WI38 (cell line): ENCODE measurements at regions not wholly inside any gene's neighbourhood (a gene's known extent, or its start where the extent isn't known, plus 50 kb on each side); places are given as distances from the start of the nearest gene placed in this dataset.
"Not testable (repeated sequence)": the region's sequence is repeated elsewhere in the genome, so short reads cannot be mapped to it uniquely, and the experiment has no call there.

ENCODE experiments used
- H3K4me3 ChIP-seq: 2 replicates; pipeline ENCODE4 v1.5.1; 2011; ENCODE audit warnings: low read depth, mild to moderate bottlenecking, control low read depth, low read length
- TF ChIP-seq, protein P1 (sequence below): IDR thresholded peaks from 2 replicates; pipeline ENCODE4 v1.5.1; 2012; ENCODE audit warnings: low read depth, mild to moderate bottlenecking, control low read depth, low read length

DNA sequence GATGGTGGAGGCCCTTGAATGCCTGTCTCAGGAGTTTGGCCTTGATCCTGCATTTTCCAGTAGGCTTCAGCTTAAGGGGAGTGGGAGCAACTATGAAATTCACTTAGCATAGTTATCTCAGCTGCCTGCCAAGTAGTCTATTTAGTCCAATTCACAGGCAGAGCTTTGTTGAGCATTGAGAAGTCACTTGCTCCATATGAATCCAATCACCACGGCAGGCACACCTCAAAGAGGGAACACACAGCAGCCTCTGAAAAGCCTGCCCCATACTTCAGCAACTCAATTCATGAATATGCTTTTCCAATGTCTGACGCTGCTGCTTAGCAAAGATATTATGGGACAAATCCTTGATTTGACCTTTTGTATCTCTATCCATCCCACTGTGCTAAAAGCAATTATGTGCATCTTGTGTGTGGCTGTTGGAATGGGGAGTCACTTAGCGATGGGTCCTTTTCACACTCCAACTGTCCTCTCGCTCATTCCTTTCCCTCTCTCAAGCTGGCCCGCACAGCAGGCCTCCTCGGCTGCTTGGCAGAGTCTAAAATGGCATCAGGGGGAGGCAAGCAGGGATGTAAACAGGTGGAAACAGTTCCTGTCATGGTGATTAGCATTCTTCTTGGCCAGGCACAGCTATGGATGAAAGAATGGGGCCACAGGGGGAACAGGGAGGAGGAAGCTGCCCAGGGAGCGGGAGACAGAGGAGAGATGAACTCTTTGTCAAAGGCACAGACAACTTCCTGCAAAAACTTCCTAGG lies 56.0 kb upstream of the LRPPRC start:
- no peak overlapping the region for H3K4me3 ChIP-seq
- TF ChIP-seq, protein P1, sequence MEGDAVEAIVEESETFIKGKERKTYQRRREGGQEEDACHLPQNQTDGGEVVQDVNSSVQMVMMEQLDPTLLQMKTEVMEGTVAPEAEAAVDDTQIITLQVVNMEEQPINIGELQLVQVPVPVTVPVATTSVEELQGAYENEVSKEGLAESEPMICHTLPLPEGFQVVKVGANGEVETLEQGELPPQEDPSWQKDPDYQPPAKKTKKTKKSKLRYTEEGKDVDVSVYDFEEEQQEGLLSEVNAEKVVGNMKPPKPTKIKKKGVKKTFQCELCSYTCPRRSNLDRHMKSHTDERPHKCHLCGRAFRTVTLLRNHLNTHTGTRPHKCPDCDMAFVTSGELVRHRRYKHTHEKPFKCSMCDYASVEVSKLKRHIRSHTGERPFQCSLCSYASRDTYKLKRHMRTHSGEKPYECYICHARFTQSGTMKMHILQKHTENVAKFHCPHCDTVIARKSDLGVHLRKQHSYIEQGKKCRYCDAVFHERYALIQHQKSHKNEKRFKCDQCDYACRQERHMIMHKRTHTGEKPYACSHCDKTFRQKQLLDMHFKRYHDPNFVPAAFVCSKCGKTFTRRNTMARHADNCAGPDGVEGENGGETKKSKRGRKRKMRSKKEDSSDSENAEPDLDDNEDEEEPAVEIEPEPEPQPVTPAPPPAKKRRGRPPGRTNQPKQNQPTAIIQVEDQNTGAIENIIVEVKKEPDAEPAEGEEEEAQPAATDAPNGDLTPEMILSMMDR = no peak

DNA sequence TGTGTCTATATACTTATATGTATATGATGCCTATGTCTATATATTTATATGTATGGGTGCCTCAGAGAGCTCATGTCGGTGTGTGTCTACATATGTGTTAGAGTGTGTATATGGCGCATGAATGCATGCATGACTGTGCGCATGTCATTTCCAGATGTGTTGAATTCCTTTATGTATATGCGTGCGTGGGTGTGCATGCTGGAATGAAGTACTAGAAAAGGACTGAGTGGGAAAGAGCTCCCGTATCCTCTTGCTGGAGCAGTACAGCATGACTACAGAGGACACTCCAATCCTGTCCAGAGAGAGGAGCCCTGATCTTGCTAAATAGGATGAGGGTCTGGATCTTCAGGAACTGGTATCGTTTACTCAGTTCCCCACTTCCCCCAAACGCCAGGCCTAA lies 56.8 kb upstream of the LRPPRC start:
- no peak overlapping the region for H3K4me3 ChIP-seq
- TF ChIP-seq, protein P1 = no peak

DNA sequence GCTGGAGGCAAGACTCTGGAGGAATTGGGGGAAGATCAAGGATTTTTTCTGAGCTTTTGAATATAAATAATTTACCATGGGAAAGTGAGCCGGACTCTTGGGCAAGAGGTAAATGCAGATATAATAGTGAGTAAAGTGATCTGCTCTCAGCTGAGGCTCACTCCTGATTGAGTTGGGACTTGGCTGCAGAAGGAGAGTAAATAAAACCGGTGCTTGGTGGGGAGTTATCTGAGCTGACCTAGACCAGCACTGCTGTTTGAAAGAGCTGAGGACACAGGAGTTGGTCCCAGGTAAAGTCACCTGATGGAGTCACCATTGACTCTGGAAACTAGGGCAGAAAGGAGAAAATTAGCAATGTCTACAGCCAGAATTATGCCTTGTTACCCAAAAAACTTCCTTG lies 57.3 kb upstream of the LRPPRC start:
- H3K4me3 ChIP-seq = no peak overlapping the region

DNA sequence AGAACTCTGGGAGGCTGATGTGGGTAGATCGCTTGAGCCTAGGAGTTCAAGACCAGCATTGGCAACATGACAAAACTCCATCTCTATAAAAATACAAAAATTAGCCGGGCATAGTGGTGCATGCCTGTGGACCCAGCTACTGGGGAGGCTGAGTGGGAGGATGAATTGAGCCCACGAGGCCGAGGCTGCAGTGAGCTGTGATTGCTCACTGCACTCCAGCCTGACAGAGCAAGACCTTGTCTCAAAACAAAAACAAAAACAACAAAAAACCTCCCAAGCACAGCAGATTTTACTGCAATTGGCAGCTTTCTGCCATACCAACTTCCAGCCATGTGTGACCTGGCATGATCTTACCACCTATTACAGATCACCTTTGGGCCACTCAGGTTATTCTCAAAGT lies 57.7 kb upstream of the LRPPRC start:
- no peak overlapping the region for H3K4me3 ChIP-seq
- TF ChIP-seq, protein P1 = no peak

More for the DNA sequence above, 57.3 kb upstream of the LRPPRC start:
- TF ChIP-seq, protein P1 = no peak

DNA sequence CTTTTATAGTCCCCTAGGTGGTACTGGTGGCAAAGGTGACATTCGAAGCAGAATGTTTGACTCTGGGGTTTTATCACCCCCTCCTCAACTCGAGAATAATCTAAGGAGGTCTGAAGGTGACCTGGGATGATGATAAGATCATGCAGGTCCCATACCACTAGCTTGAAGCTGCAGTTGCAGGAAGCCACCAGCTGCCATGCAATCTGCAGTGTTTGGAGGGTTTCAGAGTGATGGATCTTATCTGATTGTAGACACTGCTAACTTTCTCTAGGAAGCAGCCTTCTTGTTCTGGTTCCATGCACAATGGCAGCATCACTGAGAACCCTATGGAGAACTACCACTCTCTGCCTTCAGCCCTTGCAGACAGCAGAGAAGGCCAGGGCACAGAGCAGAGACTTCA lies 59.4 kb upstream of the LRPPRC start:
- TF ChIP-seq, protein P1 = no peak
- no peak overlapping the region for H3K4me3 ChIP-seq

DNA sequence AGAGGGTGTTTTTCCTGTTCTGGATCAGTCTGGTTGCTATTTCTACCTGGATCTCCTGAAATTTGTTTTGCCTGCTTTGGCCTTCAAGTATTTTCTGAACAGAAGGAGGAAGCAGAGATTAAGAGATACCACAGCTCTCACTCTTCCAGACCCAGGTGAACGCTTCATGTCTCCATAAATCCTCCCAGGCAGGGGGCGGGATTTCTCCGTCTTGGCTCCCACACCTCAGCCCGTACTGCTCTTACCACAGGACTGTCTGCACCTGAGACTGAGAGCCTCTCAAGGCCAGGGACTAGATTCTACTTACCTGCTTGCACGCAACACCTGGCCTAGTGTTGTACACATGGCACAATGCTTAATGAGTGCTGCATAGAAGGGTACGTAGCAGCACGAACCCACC lies 59.9 kb upstream of the LRPPRC start:
- H3K4me3 ChIP-seq = no peak overlapping the region
- TF ChIP-seq, protein P1 = no peak

DNA sequence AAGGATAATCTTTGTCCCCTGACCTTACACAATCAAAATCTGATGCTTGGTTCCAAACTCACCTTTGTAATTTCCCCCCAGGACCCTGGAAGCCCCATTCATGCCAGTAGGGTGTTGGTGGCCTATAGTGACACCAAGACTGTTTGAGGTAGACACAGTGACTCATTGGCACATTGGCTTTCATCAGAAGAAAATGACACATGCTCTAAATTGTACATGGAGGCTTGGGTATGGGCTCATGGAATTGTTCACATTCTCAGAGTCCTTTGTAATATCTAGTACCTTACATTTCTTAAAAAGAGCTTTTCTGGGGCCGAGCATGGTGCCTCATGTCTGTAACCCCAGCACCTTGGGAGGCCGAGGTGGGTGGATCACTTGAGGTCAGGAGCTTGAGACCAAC lies 61.2 kb upstream of the LRPPRC start:
- TF ChIP-seq, protein P1 = no peak
- no peak overlapping the region for H3K4me3 ChIP-seq

DNA sequence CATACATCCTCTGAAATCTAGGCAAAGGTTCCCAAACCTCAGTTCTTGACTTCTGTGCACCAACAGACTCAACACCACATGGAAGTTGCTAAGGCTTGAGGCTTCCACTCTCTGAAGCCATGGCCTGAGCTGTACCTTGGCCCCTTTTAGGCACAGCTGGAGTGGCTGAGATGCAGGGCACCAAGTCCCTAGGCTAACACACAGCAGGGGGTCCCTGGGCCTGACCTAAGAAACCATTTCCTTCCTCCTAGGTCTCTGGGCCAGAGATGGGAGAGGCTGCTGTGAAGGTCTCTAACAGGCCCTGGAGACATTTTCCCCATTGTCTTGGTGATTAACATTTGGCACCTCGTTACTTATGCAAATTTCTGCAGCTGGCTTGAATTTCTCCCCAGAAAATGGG lies 64.5 kb upstream of the LRPPRC start:
- not testable (repeated sequence) for H3K4me3 ChIP-seq
